HepG2 (cell line): ENCODE measurements at regions not wholly inside any gene's neighbourhood (a gene's known extent, or its start where the extent isn't known, plus 50 kb on each side); places are given as distances from the start of the nearest gene placed in this dataset.

Experiments used
- ATAC-seq: fragments of 200-7000 bp; cut with Tn5 transposase; 3 replicates; pipeline ENCODE4 v1.9.1; 2020; ENCODE audit warnings: mild to moderate bottlenecking, moderate library complexity
- BruUV-seq: library from RNA; stranded (reverse); fragments of 400-500 nt; replicated peaks from 2 replicates; lab custom pipeline; 2021; lab: Mats Ljungman, UMichigan
- CTCF ChIA-PET: fragments of 300-600 bp; formaldehyde crosslinking; extraction: SDS; loops from one replicate; lab custom pipeline; 2021; ENCODE audit warnings: low total read pairs, inconsistent platforms, low intra/inter-chr PET ratio; lab: Yijun Ruan, JAX
- POLR2A ChIA-PET: fragments of 350-600 bp; sonication (Branson Sonifier 250); formaldehyde crosslinking; loops from one replicate; lab custom pipeline; 2020; ENCODE audit warnings: antibody characterized with exemption, inconsistent platforms; lab: Yijun Ruan, JAX
- DNase-seq: peaks from one replicate; pipeline ENCODE4 v3.0.0-alpha.2; 2015; ENCODE audit warnings: low spot score
- FAIRE-seq: peaks from 3 replicates; lab custom pipeline; 2011; peaks lifted over from hg19 to GRCh38; lab: Jason Lieb, UNC
- H2AFZ ChIP-seq: one replicate; pipeline ENCODE4 v1.6.1; 2011; ENCODE audit warnings: low read length, inconsistent platforms
- H3K27ac ChIP-seq: fragments of 300-600 bp; 3 replicates; pipeline ENCODE4 v1.8.0; 2011; ENCODE audit warnings: mixed run types, mild to moderate bottlenecking, mixed read lengths, low read length, inconsistent platforms; ENCODE audit not compliant: insufficient read depth; ENCODE audit errors: extremely low read length
- H3K27me3 ChIP-seq, 2 experiments: fragments of 200-600 bp in 1 of 2; 2 replicates in 1 of 2; 3 replicates in 1 of 2; pipeline versions ENCODE4 v1.6.0 to v1.8.0; 2011; ENCODE audit warnings: low read length in 2 of 2, mild to moderate bottlenecking in 2 of 2, moderate library complexity in 2 of 2, inconsistent platforms in 1 of 2; ENCODE audit not compliant: insufficient read depth in 2 of 2, control insufficient read depth in 1 of 2
- H3K36me3 ChIP-seq, 2 experiments: fragments of 200-600 bp in 1 of 2; replicated peaks in 1 of 2; 2 replicates in 1 of 2; 3 replicates in 1 of 2; pipeline versions ENCODE4 v1.5.1 to v1.8.0; 2011; ENCODE audit warnings: low read length in 2 of 2, inconsistent platforms in 1 of 2; ENCODE audit not compliant: insufficient read depth in 2 of 2, control insufficient read depth in 1 of 2
- H3K4me1 ChIP-seq: 2 replicates; pipeline ENCODE4 v1.5.1; 2012; ENCODE audit warnings: low read length, inconsistent platforms; ENCODE audit not compliant: insufficient read depth
- H3K4me2 ChIP-seq: 2 replicates; pipeline ENCODE4 v1.6.0; 2011; ENCODE audit warnings: low read depth, low read length, inconsistent platforms
- H3K4me3 ChIP-seq, 3 experiments: fragments of 200-600 bp in 1 of 3; sonication (generic), shearing (Covaris generic) in 1 of 3; replicated peaks in 1 of 3; 2 replicates each; pipeline ENCODE4 v1.5.1; 2011 to 2016; ENCODE audit warnings: low read length in 3 of 3, inconsistent platforms in 2 of 3, low read depth in 2 of 3, mild to moderate bottlenecking in 2 of 3, control low read depth in 1 of 3, mixed read lengths in 1 of 3; ENCODE audit not compliant: insufficient read depth in 1 of 3
- H3K79me2 ChIP-seq: one replicate; pipeline ENCODE4 v1.6.1; 2011; ENCODE audit warnings: low read length, inconsistent platforms; ENCODE audit not compliant: insufficient read depth
- H3K9ac ChIP-seq: 2 replicates; pipeline ENCODE4 v1.6.0; 2011; ENCODE audit warnings: mild to moderate bottlenecking, low read depth, low read length, inconsistent platforms; ENCODE audit not compliant: insufficient read depth
- H3K9me3 ChIP-seq: 2 replicates; pipeline ENCODE4 v1.5.1; 2012; ENCODE audit warnings: mild to moderate bottlenecking, low read length
- H4K20me1 ChIP-seq: 2 replicates; pipeline ENCODE4 v1.6.0; 2011; ENCODE audit warnings: inconsistent platforms, mild to moderate bottlenecking, low read length, moderate library complexity; ENCODE audit not compliant: insufficient read depth
- CHCHD3 ChIP-seq: sonication (generic); formaldehyde crosslinking; IDR thresholded peaks from 2 replicates; pipeline ENCODE4 v1.8.0; 2022; ENCODE audit warnings: mild to moderate bottlenecking, missing genetic modification reagents, moderate library complexity
- FOSL2 ChIP-seq: sonication (generic); formaldehyde crosslinking; IDR thresholded peaks from 2 replicates; pipeline ENCODE4 v1.4.0; 2020; ENCODE audit warnings: missing genetic modification reagents
- JUN ChIP-seq: sonication (generic); formaldehyde crosslinking; IDR thresholded peaks from 2 replicates; pipeline ENCODE4 v1.4.0; 2020; ENCODE audit warnings: mild to moderate bottlenecking, missing genetic modification reagents
- ZNF138 ChIP-seq: sonication (generic); formaldehyde crosslinking; IDR thresholded peaks from 2 replicates; pipeline ENCODE4 v1.5.0; 2020; ENCODE audit warnings: mild to moderate bottlenecking, low read depth, missing genetic modification reagents
- WGBS: methylation state at CpG from one replicate; pipeline ENCODE4 v1.1.6; 2017; ENCODE audit warnings: low lambda C conversion rate; 5-methylcytosine and 5-hydroxymethylcytosine counted together
- in situ Hi-C: cut with HindIII; loops from 2 replicates; pipeline ENCODE4 v1.10.0; 2017; ENCODE audit warnings: low pct_unique_long_range_greater_than_20kb; ENCODE audit not compliant: extremely low pct_ligation_motif_present
- intact Hi-C: fragments of 100-400 bp; cut with micrococcal nuclease; formaldehyde crosslinking; loops from one replicate; pipeline ENCODE4 v1.10.0; 2022; ENCODE audit not compliant: unreplicated experiment
- TF ChIP-seq, protein P1 (sequence below): sonication (generic); formaldehyde crosslinking; IDR thresholded peaks from 2 replicates; pipeline ENCODE4 v1.4.0; 2020; ENCODE audit warnings: missing genetic modification reagents

DNA sequence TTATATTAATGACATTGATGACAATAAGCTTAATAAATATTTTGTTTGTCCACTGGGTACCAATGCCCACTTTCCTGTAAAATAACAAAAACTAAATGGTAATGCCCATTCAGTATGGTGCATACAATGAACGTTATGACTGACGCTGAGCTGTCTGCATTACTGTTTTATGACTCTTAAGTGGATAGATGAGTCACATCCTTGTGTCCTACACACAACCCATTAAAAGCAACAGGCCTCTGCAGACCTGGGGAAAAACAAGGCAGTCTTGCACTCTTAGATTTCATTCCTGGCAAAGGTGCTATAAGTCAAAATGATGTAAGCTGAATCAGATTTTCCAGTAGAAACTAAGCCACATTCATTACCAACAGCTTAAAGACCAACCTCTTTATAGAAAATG, 176.3 kb upstream of the TMEM45B start:
- CTCF ChIA-PET: no interaction called here
- no peak overlapping the region for H3K9ac ChIP-seq
- TF ChIP-seq ZNF138 (CRISPR knock-in tag) (no peak), FOSL2 (CRISPR knock-in tag) (no peak), CHCHD3 (CRISPR knock-in tag) (no peak), JUN (CRISPR knock-in tag) (no peak)
- TF ChIP-seq, protein P1, sequence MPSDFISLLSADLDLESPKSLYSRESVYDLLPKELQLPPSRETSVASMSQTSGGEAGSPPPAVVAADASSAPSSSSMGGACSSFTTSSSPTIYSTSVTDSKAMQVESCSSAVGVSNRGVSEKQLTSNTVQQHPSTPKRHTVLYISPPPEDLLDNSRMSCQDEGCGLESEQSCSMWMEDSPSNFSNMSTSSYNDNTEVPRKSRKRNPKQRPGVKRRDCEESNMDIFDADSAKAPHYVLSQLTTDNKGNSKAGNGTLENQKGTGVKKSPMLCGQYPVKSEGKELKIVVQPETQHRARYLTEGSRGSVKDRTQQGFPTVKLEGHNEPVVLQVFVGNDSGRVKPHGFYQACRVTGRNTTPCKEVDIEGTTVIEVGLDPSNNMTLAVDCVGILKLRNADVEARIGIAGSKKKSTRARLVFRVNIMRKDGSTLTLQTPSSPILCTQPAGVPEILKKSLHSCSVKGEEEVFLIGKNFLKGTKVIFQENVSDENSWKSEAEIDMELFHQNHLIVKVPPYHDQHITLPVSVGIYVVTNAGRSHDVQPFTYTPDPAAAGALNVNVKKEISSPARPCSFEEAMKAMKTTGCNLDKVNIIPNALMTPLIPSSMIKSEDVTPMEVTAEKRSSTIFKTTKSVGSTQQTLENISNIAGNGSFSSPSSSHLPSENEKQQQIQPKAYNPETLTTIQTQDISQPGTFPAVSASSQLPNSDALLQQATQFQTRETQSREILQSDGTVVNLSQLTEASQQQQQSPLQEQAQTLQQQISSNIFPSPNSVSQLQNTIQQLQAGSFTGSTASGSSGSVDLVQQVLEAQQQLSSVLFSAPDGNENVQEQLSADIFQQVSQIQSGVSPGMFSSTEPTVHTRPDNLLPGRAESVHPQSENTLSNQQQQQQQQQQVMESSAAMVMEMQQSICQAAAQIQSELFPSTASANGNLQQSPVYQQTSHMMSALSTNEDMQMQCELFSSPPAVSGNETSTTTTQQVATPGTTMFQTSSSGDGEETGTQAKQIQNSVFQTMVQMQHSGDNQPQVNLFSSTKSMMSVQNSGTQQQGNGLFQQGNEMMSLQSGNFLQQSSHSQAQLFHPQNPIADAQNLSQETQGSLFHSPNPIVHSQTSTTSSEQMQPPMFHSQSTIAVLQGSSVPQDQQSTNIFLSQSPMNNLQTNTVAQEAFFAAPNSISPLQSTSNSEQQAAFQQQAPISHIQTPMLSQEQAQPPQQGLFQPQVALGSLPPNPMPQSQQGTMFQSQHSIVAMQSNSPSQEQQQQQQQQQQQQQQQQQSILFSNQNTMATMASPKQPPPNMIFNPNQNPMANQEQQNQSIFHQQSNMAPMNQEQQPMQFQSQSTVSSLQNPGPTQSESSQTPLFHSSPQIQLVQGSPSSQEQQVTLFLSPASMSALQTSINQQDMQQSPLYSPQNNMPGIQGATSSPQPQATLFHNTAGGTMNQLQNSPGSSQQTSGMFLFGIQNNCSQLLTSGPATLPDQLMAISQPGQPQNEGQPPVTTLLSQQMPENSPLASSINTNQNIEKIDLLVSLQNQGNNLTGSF (CRISPR knock-in tag): no peak
- H3K79me2 ChIP-seq: no peaks in the 10 kb centered on the region
- no peak overlapping the region for H2AFZ ChIP-seq
- WGBS: 23% methylated on average over 2 of the region's 2 CpGs
- BruUV-seq: no TSS peak
- no peaks in the 10 kb centered on the region for H3K36me3 ChIP-seq
- in situ Hi-C loops: no loop called here
- H4K20me1 ChIP-seq: no peaks in the 10 kb centered on the region
- H3K4me3 ChIP-seq: no peak overlapping the region
- no peak overlapping the region for H3K27ac ChIP-seq
- intact Hi-C loops: loop anchor here (5.0 kb wide), 1 partner anchor 678 kb away; no protein-coding TSS in a partner anchor
- POLR2A ChIA-PET: no interaction called here
- no peaks in the 10 kb centered on the region for H3K4me1 ChIP-seq
- H3K4me2 ChIP-seq: no peak overlapping the region
- no peak for ATAC-seq
- DNase-seq: peak; percentile 3
- H3K27me3 ChIP-seq: peaks cover 0 to 5% of the 10 kb centered on the region in 2 experiments; a peak in 1 of 5 replicates
- FAIRE-seq: no peak
- no peaks in the 10 kb centered on the region for H3K9me3 ChIP-seq
